Ishikawa (cell line): ENCODE measurements at regions not wholly inside any gene's neighbourhood (a gene's known extent, or its start where the extent isn't known, plus 50 kb on each side); places are given as distances from the start of the nearest gene placed in this dataset.

Source experiments
- CEBPB ChIP-seq: IDR thresholded peaks from 2 replicates; pipeline ENCODE4 v1.6.1; 2012
- CREB1 ChIP-seq: IDR thresholded peaks from 2 replicates; pipeline ENCODE4 v1.6.1; 2012; ENCODE audit warnings: low read depth
- EGR1 ChIP-seq: IDR thresholded peaks from 2 replicates; pipeline ENCODE4 v1.6.1; 2012
- FOXM1 ChIP-seq: IDR thresholded peaks from 2 replicates; pipeline ENCODE4 v1.6.1; 2012; ENCODE audit warnings: low read depth, borderline replicate concordance
- MAX ChIP-seq: IDR thresholded peaks from 2 replicates; pipeline ENCODE4 v1.6.1; 2012
- NFIC ChIP-seq: IDR thresholded peaks from 2 replicates; pipeline ENCODE4 v1.6.1; 2012
- RAD21 ChIP-seq: IDR thresholded peaks from 2 replicates; pipeline ENCODE4 v1.6.1; 2012; ENCODE audit warnings: low read depth
- TAF1 ChIP-seq: IDR thresholded peaks from 2 replicates; pipeline ENCODE4 v1.6.1; 2012; ENCODE audit warnings: low read depth, mild to moderate bottlenecking
- YY1 ChIP-seq: IDR thresholded peaks from 2 replicates; pipeline ENCODE4 v1.6.1; 2012; ENCODE audit warnings: low read depth
- TF ChIP-seq, protein P1 (sequence below): IDR thresholded peaks from 2 replicates; pipeline ENCODE4 v1.6.1; 2012; ENCODE audit warnings: low read depth, mild to moderate bottlenecking
- TF ChIP-seq, protein P2 (sequence below): IDR thresholded peaks from 2 replicates; pipeline ENCODE4 v1.6.1; 2012

- TF ChIP-seq RAD21 (no peak), TAF1 (no peak), CEBPB (no peak), MAX (no peak), NFIC (no peak), YY1 (no peak), FOXM1 (no peak), CREB1 (no peak), EGR1 (no peak)
- TF ChIP-seq, protein P1, sequence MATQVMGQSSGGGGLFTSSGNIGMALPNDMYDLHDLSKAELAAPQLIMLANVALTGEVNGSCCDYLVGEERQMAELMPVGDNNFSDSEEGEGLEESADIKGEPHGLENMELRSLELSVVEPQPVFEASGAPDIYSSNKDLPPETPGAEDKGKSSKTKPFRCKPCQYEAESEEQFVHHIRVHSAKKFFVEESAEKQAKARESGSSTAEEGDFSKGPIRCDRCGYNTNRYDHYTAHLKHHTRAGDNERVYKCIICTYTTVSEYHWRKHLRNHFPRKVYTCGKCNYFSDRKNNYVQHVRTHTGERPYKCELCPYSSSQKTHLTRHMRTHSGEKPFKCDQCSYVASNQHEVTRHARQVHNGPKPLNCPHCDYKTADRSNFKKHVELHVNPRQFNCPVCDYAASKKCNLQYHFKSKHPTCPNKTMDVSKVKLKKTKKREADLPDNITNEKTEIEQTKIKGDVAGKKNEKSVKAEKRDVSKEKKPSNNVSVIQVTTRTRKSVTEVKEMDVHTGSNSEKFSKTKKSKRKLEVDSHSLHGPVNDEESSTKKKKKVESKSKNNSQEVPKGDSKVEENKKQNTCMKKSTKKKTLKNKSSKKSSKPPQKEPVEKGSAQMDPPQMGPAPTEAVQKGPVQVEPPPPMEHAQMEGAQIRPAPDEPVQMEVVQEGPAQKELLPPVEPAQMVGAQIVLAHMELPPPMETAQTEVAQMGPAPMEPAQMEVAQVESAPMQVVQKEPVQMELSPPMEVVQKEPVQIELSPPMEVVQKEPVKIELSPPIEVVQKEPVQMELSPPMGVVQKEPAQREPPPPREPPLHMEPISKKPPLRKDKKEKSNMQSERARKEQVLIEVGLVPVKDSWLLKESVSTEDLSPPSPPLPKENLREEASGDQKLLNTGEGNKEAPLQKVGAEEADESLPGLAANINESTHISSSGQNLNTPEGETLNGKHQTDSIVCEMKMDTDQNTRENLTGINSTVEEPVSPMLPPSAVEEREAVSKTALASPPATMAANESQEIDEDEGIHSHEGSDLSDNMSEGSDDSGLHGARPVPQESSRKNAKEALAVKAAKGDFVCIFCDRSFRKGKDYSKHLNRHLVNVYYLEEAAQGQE: no peak
- TF ChIP-seq, protein P2, sequence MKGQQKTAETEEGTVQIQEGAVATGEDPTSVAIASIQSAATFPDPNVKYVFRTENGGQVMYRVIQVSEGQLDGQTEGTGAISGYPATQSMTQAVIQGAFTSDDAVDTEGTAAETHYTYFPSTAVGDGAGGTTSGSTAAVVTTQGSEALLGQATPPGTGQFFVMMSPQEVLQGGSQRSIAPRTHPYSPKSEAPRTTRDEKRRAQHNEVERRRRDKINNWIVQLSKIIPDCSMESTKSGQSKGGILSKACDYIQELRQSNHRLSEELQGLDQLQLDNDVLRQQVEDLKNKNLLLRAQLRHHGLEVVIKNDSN: no peak
Observed at GRCh38 chr1:199937161-199937560, 90.3 kb upstream of the NR5A2 start.
